Omental fat pad (tissue), 3 donors: ENCODE measurements at regions not wholly inside any gene's neighbourhood (a gene's known extent, or its start where the extent isn't known, plus 50 kb on each side); places are given as distances from the start of the nearest gene placed in this dataset.

Experiments
- ATAC-seq: fragments of 150-250 bp; one replicate; pipeline ENCODE4 v1.9.1; 2016; ENCODE audit warnings: mild to moderate bottlenecking, moderate library complexity; ENCODE audit not compliant: low FRiP score
- DNase-seq: peaks from one replicate; pipeline ENCODE4 v3.0.0-alpha.2; 2019; ENCODE audit warnings: low spot score
- CTCF ChIP-seq, 3 donors: fragments of 450-650 bp; IDR thresholded peaks; one replicate each; pipeline ENCODE4 v1.5.1; 2016 to 2017; ENCODE audit warnings: antibody characterized with exemption in 3 of 3, mild to moderate bottlenecking in 3 of 3, moderate library complexity in 2 of 3

- no peak for TF ChIP-seq CTCF (IDR thresholded peaks at IDR 0.05)
- DNase-seq (no peak), ATAC-seq (no peak)
Measured at GRCh38 chr10:63030536-63030935, 102.6 kb upstream of the NRBF2 start.

GRCh38 chr10:63027531-63027930 lies 105.6 kb upstream of the NRBF2 start:
- no peak for DNase-seq
- ATAC-seq = no peak

GRCh38 chr10:63021225-63021624 lies 111.9 kb upstream of the NRBF2 start:
- no peak for DNase-seq
- TF ChIP-seq CTCF (IDR thresholded peaks at IDR 0.05) = no peak
- no peak for ATAC-seq

More at GRCh38 chr10:63027531-63027930, 105.6 kb upstream of the NRBF2 start:
- no peak for TF ChIP-seq CTCF (IDR thresholded peaks at IDR 0.05)

- ATAC-seq = no peak
- no peak for TF ChIP-seq CTCF (IDR thresholded peaks at IDR 0.05)
- DNase-seq = no peak
Measured at GRCh38 chr10:63013755-63014154, 119.4 kb upstream of the NRBF2 start.

- TF ChIP-seq CTCF (IDR thresholded peaks at IDR 0.05) = no peak
- ATAC-seq (no peak), DNase-seq (no peak)
Measured at GRCh38 chr10:63012623-63013022, 120.5 kb upstream of the NRBF2 start.

GRCh38 chr10:63010203-63010602 lies 122.9 kb upstream of the NRBF2 start:
- ATAC-seq = no peak
- no peak for DNase-seq
- no peak for TF ChIP-seq CTCF (IDR thresholded peaks at IDR 0.05)

GRCh38 chr10:63008491-63008890 lies 124.6 kb upstream of the NRBF2 start:
- ATAC-seq (no peak), DNase-seq (no peak)
- TF ChIP-seq CTCF (IDR thresholded peaks at IDR 0.05) = no peak
